GM18858 (cell line): ENCODE measurements at regions not wholly inside any gene's neighbourhood (a gene's known extent, or its start where the extent isn't known, plus 50 kb on each side); places are given as distances from the start of the nearest gene placed in this dataset.
A peak's percentile ranks its signal among the peaks of the same experiment; 100 is the strongest.

Source experiments
- ATAC-seq: cut with Tn5 transposase; IDR thresholded peaks from one replicate; pipeline ENCODE4 v1.9.1; 2021; ENCODE audit not compliant: unreplicated experiment

GRCh38 chr11:29782447-29782846, 234.4 kb downstream of the KCNA4 start:
- ATAC-seq: no peak

- no peak for ATAC-seq
These were observed 235.6 kb downstream of the KCNA4 start for GRCh38 chr11:29781268-29781667.

GRCh38 chr11:29780756-29781155, 236.1 kb downstream of the KCNA4 start:
- ATAC-seq: no peak

GRCh38 chr11:29773656-29774264, 243.1 kb downstream of the KCNA4 start:
- no peak for ATAC-seq

- no peak for ATAC-seq
These were observed 260.0 kb downstream of the KCNA4 start for GRCh38 chr11:29756871-29757270.

- ATAC-seq: no peak
These were observed 261.4 kb downstream of the KCNA4 start for GRCh38 chr11:29755474-29755873.

GRCh38 chr11:29751618-29752017, 265.2 kb downstream of the KCNA4 start:
- ATAC-seq: no peak

- no peak for ATAC-seq
These were observed 266.4 kb downstream of the KCNA4 start for GRCh38 chr11:29750392-29750791.

- ATAC-seq: no peak
These were observed 282.5 kb downstream of the KCNA4 start for GRCh38 chr11:29734287-29734686.

GRCh38 chr11:29713831-29714320, 303.0 kb downstream of the KCNA4 start:
- ATAC-seq: no peak

- no peak for ATAC-seq
These were observed 304.2 kb downstream of the KCNA4 start for GRCh38 chr11:29712616-29713015.

- no peak for ATAC-seq
These were observed 308.9 kb downstream of the KCNA4 start for GRCh38 chr11:29707924-29708323.

- ATAC-seq: no peak
These were observed 331.5 kb downstream of the KCNA4 start for GRCh38 chr11:29685361-29685760.

- no peak for ATAC-seq
These were observed 334.0 kb downstream of the KCNA4 start for GRCh38 chr11:29682856-29683255.

- peak; percentile 94 for ATAC-seq
These were observed 336.8 kb downstream of the KCNA4 start for GRCh38 chr11:29679996-29680395.

GRCh38 chr11:29676993-29677392, 339.8 kb downstream of the KCNA4 start:
- no peak for ATAC-seq

- ATAC-seq: no peak
These were observed 347.5 kb downstream of the KCNA4 start for GRCh38 chr11:29669310-29669709.

GRCh38 chr11:29657709-29658108, 359.1 kb downstream of the KCNA4 start:
- no peak for ATAC-seq

GRCh38 chr11:29656597-29656996, 360.2 kb downstream of the KCNA4 start:
- ATAC-seq: no peak

- ATAC-seq: no peak
These were observed 371.5 kb downstream of the KCNA4 start for GRCh38 chr11:29645373-29645772.

GRCh38 chr11:29641201-29641600, 375.6 kb downstream of the KCNA4 start:
- ATAC-seq: no peak

- no peak for ATAC-seq
These were observed 382.1 kb downstream of the KCNA4 start for GRCh38 chr11:29634744-29635143.

GRCh38 chr11:29634244-29634643, 382.6 kb downstream of the KCNA4 start:
- no peak for ATAC-seq
